K562 (cell line): ENCODE measurements at regions not wholly inside any gene's neighbourhood (a gene's known extent, or its start where the extent isn't known, plus 50 kb on each side); places are given as distances from the start of the nearest gene placed in this dataset.

ENCODE experiments used
- ATAC-seq: fragments of 200-7000 bp; cut with Tn5 transposase; 3 replicates; pipeline ENCODE4 v1.9.1; 2020; ENCODE audit warnings: moderate library complexity
- BruUV-seq: library from RNA; stranded (reverse); fragments of 400-500 nt; replicated peaks from 2 replicates; lab custom pipeline; 2021; lab: Mats Ljungman, UMichigan
- CTCF ChIA-PET: fragments of 300-600 bp; formaldehyde crosslinking; extraction: SDS; loops from one replicate; lab custom pipeline; 2021; ENCODE audit warnings: low intra/inter-chr PET ratio; lab: Yijun Ruan, JAX
- POLR2A ChIA-PET: fragments of 300-600, 350-650 bp; sonication (Branson Sonifier 250); formaldehyde crosslinking; extraction: SDS; loops from one replicate; lab custom pipeline; 2021; ENCODE audit warnings: antibody characterized with exemption, inconsistent platforms; lab: Yijun Ruan, JAX
- DNase-seq, 4 experiments: peaks; one replicate each; pipeline versions ENCODE4 v3.0.0 to v3.0.0-alpha.2; 2011 to 2018; ENCODE audit warnings: low spot score in 3 of 4, mixed read lengths in 3 of 4; ENCODE audit errors: extremely low read depth in 1 of 4
- FAIRE-seq: peaks from 2 replicates; lab custom pipeline; 2011; peaks lifted over from hg19 to GRCh38; lab: Jason Lieb, UNC
- H2AFZ ChIP-seq: 2 replicates; pipeline ENCODE4 v1.6.0; 2011; ENCODE audit warnings: low read depth, low read length, control low read depth, inconsistent platforms
- H3K27ac ChIP-seq: fragments of 200-600 bp; 3 replicates; pipeline ENCODE4 v1.8.0; 2011; ENCODE audit warnings: low read depth, mild to moderate bottlenecking, control low read depth, inconsistent platforms, low read length, moderate library complexity, mixed read lengths; ENCODE audit errors: extremely low read depth
- H3K27me3 ChIP-seq, 2 experiments: fragments of 300-600 bp in 1 of 2; 2 replicates in 1 of 2; 3 replicates in 1 of 2; pipeline versions ENCODE4 v1.6.0 to v1.8.0; 2011; ENCODE audit warnings: inconsistent platforms in 2 of 2, low read length in 2 of 2, mild to moderate bottlenecking in 1 of 2, mixed read lengths in 1 of 2, moderate library complexity in 1 of 2; ENCODE audit not compliant: control insufficient read depth in 2 of 2, insufficient read depth in 2 of 2
- H3K36me3 ChIP-seq: fragments of 300-600 bp; 3 replicates; pipeline ENCODE4 v1.8.0; 2011; ENCODE audit warnings: mild to moderate bottlenecking, low read length, inconsistent platforms; ENCODE audit not compliant: control insufficient read depth, insufficient read depth
- H3K4me1 ChIP-seq, 2 experiments: fragments of 200-600 bp in 1 of 2; replicated peaks in 1 of 2; 2 replicates in 1 of 2; 3 replicates in 1 of 2; pipeline versions ENCODE4 v1.5.1 to v1.8.0; 2011; ENCODE audit warnings: inconsistent platforms in 2 of 2, low read length in 2 of 2, mild to moderate bottlenecking in 1 of 2, mixed read lengths in 1 of 2, moderate library complexity in 1 of 2; ENCODE audit not compliant: control insufficient read depth in 2 of 2, insufficient read depth in 2 of 2
- H3K4me2 ChIP-seq: 2 replicates; pipeline ENCODE4 v1.6.1; 2011; ENCODE audit warnings: low read length, control low read depth, inconsistent platforms, mixed read lengths; ENCODE audit not compliant: insufficient read depth
- H3K4me3 ChIP-seq: fragments of 200-600 bp; sonication (generic), shearing (Covaris generic); 2 replicates; pipeline ENCODE4 v1.5.1; 2016; ENCODE audit warnings: control low read depth, inconsistent platforms
- H3K79me2 ChIP-seq: fragments of 200-600 bp; 3 replicates; pipeline ENCODE4 v1.8.0; 2011; ENCODE audit warnings: low read length, inconsistent platforms; ENCODE audit not compliant: control insufficient read depth, insufficient read depth
- H3K9ac ChIP-seq, 2 experiments: 2 replicates each; pipeline versions ENCODE4 v1.6.0 to v1.6.1; 2011; ENCODE audit warnings: low read depth in 2 of 2, low read length in 2 of 2, control low read depth in 1 of 2, inconsistent platforms in 1 of 2, mild to moderate bottlenecking in 1 of 2, mixed read lengths in 1 of 2; ENCODE audit not compliant: insufficient read depth in 1 of 2
- H3K9me1 ChIP-seq: one replicate; pipeline ENCODE4 v1.6.0; 2011; ENCODE audit warnings: inconsistent platforms, mild to moderate bottlenecking, low read length, moderate library complexity; ENCODE audit not compliant: control insufficient read depth, insufficient read depth
- H3K9me3 ChIP-seq: replicated peaks from 2 replicates; pipeline ENCODE4 v1.5.1; 2011; ENCODE audit warnings: low read depth, low read length, inconsistent platforms; ENCODE audit not compliant: control insufficient read depth, insufficient read depth
- H4K20me1 ChIP-seq: replicated peaks from 2 replicates; pipeline ENCODE4 v1.6.1; 2011; ENCODE audit warnings: low read length, inconsistent platforms, mixed read lengths; ENCODE audit not compliant: control insufficient read depth, insufficient read depth
- EZH2 ChIP-seq: IDR thresholded peaks from 2 replicates; pipeline ENCODE4 v1.6.1; 2012; ENCODE audit warnings: low read depth, mild to moderate bottlenecking, inconsistent platforms, low read length, borderline replicate concordance
- FOXJ2 ChIP-seq: fragments of 200-800 bp; sonication (Bioruptor generic); IDR thresholded peaks from 2 replicates; pipeline ENCODE4 v1.6.1; 2016; ENCODE audit warnings: missing genetic modification characterization, missing compliant biosample characterization
- FOXJ3 ChIP-seq: sonication (generic); formaldehyde crosslinking; IDR thresholded peaks from 2 replicates; pipeline ENCODE4 v1.4.0; 2020; ENCODE audit warnings: mild to moderate bottlenecking, missing genetic modification reagents
- HSF4 ChIP-seq: fragments of 250-450 bp; sonication (Bioruptor Pico); IDR thresholded peaks from 2 replicates; pipeline ENCODE4 v2.1.2; 2022; ENCODE audit warnings: mild to moderate bottlenecking, moderate library complexity, borderline replicate concordance
- KDM4B ChIP-seq, 2 experiments: fragments of 450-650 bp in 1 of 2; sonication (generic) in 1 of 2; IDR thresholded peaks; 2 replicates each; pipeline ENCODE4 v1.6.1; 2016 to 2017; ENCODE audit warnings: borderline replicate concordance in 2 of 2, antibody characterized with exemption in 1 of 2, low read depth in 1 of 2, mild to moderate bottlenecking in 1 of 2
- NR3C1 ChIP-seq: sonication (generic); formaldehyde crosslinking; IDR thresholded peaks from 2 replicates; pipeline ENCODE4 v1.8.1; 2022; ENCODE audit warnings: missing genetic modification reagents
- PPARD ChIP-seq: fragments of 250-450 bp; sonication (Bioruptor Pico); IDR thresholded peaks from 2 replicates; pipeline ENCODE4 v1.8.0; 2022; ENCODE audit warnings: inconsistent platforms, mild to moderate bottlenecking, moderate library complexity
- SP1 ChIP-seq: sonication (generic); formaldehyde crosslinking; IDR thresholded peaks from 2 replicates; pipeline ENCODE4 v1.8.1; 2022; ENCODE audit warnings: mild to moderate bottlenecking, missing genetic modification reagents
- SREBF2 ChIP-seq: sonication (generic); formaldehyde crosslinking; IDR thresholded peaks from 2 replicates; pipeline ENCODE4 v1.4.0; 2020; ENCODE audit warnings: mild to moderate bottlenecking, missing genetic modification reagents
- TEAD1 ChIP-seq, 2 experiments: fragments of 450-650 bp in 1 of 2; sonication (generic) in 1 of 2; formaldehyde crosslinking; IDR thresholded peaks; 2 replicates each; pipeline versions ENCODE4 v1.4.0 to v1.8.0; 2020 to 2022; ENCODE audit warnings: mild to moderate bottlenecking in 2 of 2, missing genetic modification reagents in 1 of 2
- ZNF175 ChIP-seq: fragments of 200-800 bp; sonication (Bioruptor generic); IDR thresholded peaks from 2 replicates; pipeline ENCODE4 v1.6.1; 2016; ENCODE audit warnings: low read depth, mild to moderate bottlenecking, missing genetic modification characterization, missing compliant biosample characterization
- ZNF212 ChIP-seq: fragments of 450-650 bp; formaldehyde crosslinking; IDR thresholded peaks from 2 replicates; pipeline ENCODE4 v1.4.0; 2020; ENCODE audit warnings: mild to moderate bottlenecking
- ZNF253 ChIP-seq: fragments of 250-450 bp; sonication (Bioruptor Pico); conservative IDR thresholded peaks from 2 replicates; pipeline ENCODE4 v1.6.1; 2021; ENCODE audit warnings: mild to moderate bottlenecking
- ZNF707 ChIP-seq: fragments of 250-450 bp; sonication (Bioruptor Pico); conservative IDR thresholded peaks from 2 replicates; pipeline ENCODE4 v1.8.0; 2022; ENCODE audit warnings: inconsistent platforms, mild to moderate bottlenecking, moderate library complexity
- ZNF77 ChIP-seq: fragments of 250-450 bp; sonication (Bioruptor Pico); IDR thresholded peaks from 2 replicates; pipeline ENCODE4 v1.5.0; 2020
- WGBS: fragments of 100-300 bp; shearing (Covaris generic); methylation state at CpG from one replicate; pipeline ENCODE4 v1.1.6; 2016; ENCODE audit warnings: low coverage, mixed read lengths; ENCODE audit not compliant: insufficient coverage; ENCODE audit errors: missing lambda C conversion rate; 5-methylcytosine and 5-hydroxymethylcytosine counted together
- in situ Hi-C: fragments of 300-500 bp; cut with MboI; formaldehyde crosslinking; loops from 4 replicates; pipeline ENCODE4 v1.15.0; 2018; ENCODE audit warnings: inconsistent platforms, mixed read lengths
- intact Hi-C: fragments of 100-400 bp; cut with micrococcal nuclease; formaldehyde crosslinking; loops from 2 replicates; pipeline ENCODE4 v1.14.2; 2022
- TF ChIP-seq, protein P1 (sequence below): fragments of 450-650 bp; IDR thresholded peaks from 2 replicates; pipeline ENCODE4 v1.6.1; 2017; ENCODE audit warnings: antibody characterized with exemption, mild to moderate bottlenecking
- TF ChIP-seq, protein P2 (sequence below): fragments of 250-450 bp; sonication (Bioruptor Pico); IDR thresholded peaks from 2 replicates; pipeline ENCODE4 v1.4.0; 2020; ENCODE audit warnings: mild to moderate bottlenecking, moderate library complexity

DNA sequence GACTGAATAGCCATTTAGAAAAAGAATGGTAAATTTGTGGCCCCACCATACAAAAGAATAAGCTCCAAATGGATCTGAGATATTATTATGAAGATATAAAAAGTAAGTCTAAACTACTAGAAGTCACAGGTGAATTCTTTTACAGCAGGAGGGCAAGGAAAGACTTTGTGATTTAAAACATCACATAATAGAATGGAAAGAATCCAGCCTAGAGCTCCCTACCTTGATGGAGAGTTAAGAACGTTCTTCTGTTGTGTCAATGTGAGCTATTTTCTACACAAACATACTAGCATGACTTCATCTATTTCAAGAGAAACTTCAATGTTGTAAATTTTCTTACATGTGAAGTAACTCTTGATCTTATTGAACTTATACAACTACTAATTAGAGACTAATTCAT, 100.0 kb upstream of the NRSN1 start:
- Histone ChIP-seq H3K4me3 (no peak overlapping the region), H2AFZ (no peak overlapping the region), H3K9me3 (no peaks in the 10 kb centered on the region; the same call in 1 of the 2 replicates), H3K9me1 (no peaks in the 10 kb centered on the region), H4K20me1 (no peaks in the 10 kb centered on the region), H3K9ac (no peak overlapping the region), H3K27ac (no peak overlapping the region), H3K36me3 (no peaks in the 10 kb centered on the region), H3K79me2 (no peaks in the 10 kb centered on the region), H3K4me2 (no peak overlapping the region), H3K4me1 (no peaks in the 10 kb centered on the region), H3K27me3 (no peaks in the 10 kb centered on the region)
- no peak for FAIRE-seq
- POLR2A ChIA-PET, result no interaction called here
- CTCF ChIA-PET, result no interaction called here
- intact Hi-C loops (no loop called here), in situ Hi-C loops (no loop called here)
- no peak for DNase-seq
- no TSS peak for BruUV-seq
- no peak for ATAC-seq
- WGBS, result 8% methylated on average over 1 of the region's 1 CpG
- TF ChIP-seq, protein P1, sequence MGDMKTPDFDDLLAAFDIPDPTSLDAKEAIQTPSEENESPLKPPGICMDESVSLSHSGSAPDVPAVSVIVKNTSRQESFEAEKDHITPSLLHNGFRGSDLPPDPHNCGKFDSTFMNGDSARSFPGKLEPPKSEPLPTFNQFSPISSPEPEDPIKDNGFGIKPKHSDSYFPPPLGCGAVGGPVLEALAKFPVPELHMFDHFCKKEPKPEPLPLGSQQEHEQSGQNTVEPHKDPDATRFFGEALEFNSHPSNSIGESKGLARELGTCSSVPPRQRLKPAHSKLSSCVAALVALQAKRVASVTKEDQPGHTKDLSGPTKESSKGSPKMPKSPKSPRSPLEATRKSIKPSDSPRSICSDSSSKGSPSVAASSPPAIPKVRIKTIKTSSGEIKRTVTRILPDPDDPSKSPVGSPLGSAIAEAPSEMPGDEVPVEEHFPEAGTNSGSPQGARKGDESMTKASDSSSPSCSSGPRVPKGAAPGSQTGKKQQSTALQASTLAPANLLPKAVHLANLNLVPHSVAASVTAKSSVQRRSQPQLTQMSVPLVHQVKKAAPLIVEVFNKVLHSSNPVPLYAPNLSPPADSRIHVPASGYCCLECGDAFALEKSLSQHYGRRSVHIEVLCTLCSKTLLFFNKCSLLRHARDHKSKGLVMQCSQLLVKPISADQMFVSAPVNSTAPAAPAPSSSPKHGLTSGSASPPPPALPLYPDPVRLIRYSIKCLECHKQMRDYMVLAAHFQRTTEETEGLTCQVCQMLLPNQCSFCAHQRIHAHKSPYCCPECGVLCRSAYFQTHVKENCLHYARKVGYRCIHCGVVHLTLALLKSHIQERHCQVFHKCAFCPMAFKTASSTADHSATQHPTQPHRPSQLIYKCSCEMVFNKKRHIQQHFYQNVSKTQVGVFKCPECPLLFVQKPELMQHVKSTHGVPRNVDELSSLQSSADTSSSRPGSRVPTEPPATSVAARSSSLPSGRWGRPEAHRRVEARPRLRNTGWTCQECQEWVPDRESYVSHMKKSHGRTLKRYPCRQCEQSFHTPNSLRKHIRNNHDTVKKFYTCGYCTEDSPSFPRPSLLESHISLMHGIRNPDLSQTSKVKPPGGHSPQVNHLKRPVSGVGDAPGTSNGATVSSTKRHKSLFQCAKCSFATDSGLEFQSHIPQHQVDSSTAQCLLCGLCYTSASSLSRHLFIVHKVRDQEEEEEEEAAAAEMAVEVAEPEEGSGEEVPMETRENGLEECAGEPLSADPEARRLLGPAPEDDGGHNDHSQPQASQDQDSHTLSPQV, result no peak
- TF ChIP-seq EZH2 (no peak), ZNF77 (CRISPR knock-in tag) (no peak), NR3C1 (no peak), HSF4 (CRISPR knock-in tag) (no peak), ZNF212 (no peak), ZNF707 (CRISPR knock-in tag) (no peak), KDM4B (IDR thresholded peaks at IDR 0.05; ENCODE audit: borderline replicate concordance in 2 of 2, low read depth in 1 of 2) (no peak), SREBF2 (no peak), FOXJ2 (no peak), SP1 (no peak), PPARD (CRISPR knock-in tag) (no peak), FOXJ3 (CRISPR knock-in tag) (no peak), TEAD1 (CRISPR knock-in tag; IDR thresholded peaks at IDR 0.05) (no peak), ZNF253 (CRISPR knock-in tag) (no peak), ZNF175 (CRISPR knock-in tag) (no peak)
- TF ChIP-seq, protein P2, sequence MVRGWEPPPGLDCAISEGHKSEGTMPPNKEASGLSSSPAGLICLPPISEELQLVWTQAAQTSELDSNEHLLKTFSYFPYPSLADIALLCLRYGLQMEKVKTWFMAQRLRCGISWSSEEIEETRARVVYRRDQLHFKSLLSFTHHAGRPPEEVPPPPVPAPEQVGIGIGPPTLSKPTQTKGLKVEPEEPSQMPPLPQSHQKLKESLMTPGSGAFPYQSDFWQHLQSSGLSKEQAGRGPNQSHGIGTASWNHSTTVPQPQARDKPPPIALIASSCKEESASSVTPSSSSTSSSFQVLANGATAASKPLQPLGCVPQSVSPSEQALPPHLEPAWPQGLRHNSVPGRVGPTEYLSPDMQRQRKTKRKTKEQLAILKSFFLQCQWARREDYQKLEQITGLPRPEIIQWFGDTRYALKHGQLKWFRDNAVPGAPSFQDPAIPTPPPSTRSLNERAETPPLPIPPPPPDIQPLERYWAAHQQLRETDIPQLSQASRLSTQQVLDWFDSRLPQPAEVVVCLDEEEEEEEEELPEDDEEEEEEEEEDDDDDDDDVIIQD (CRISPR knock-in tag), result no peak
